A673 (cell line): ENCODE measurements at regions not wholly inside any gene's neighbourhood (a gene's known extent, or its start where the extent isn't known, plus 50 kb on each side); places are given as distances from the start of the nearest gene placed in this dataset.

Source experiments
- BruUV-seq: library from RNA; stranded (reverse); fragments of 400-500 nt; replicated peaks from 2 replicates; lab custom pipeline; 2021; lab: Mats Ljungman, UMichigan
- CTCF ChIA-PET: fragments of 300-600 bp; sonication (Branson Sonifier 250); formaldehyde crosslinking; loops from one replicate; lab custom pipeline; 2022; ENCODE audit warnings: antibody characterized with exemption; lab: Charles Lee
- POLR2A ChIA-PET: fragments of 300-600 bp; sonication (Branson Sonifier 250); formaldehyde crosslinking; loops from one replicate; lab custom pipeline; 2022; ENCODE audit warnings: antibody characterized with exemption; ENCODE audit not compliant: low non-redundant PET; lab: Charles Lee
- DNase-seq: peaks from one replicate; pipeline ENCODE4 v3.0.0-alpha.2; 2015; ENCODE audit warnings: low spot score
- H3K27ac ChIP-seq: fragments of 200-600 bp; sonication (generic); 2 replicates; pipeline ENCODE4 v1.5.1; 2016; ENCODE audit warnings: mixed run types, low read depth, mild to moderate bottlenecking, mixed read lengths, antibody characterized with exemption, low read length; ENCODE audit not compliant: poor library complexity, severe bottlenecking
- H3K27me3 ChIP-seq: fragments of 200-600 bp; sonication (generic); replicated peaks from 2 replicates; pipeline ENCODE4 v1.6.1; 2017; ENCODE audit warnings: mixed run types, low read depth, mild to moderate bottlenecking, mixed read lengths, antibody characterized with exemption, low read length; ENCODE audit not compliant: insufficient read depth, poor library complexity
- H3K36me3 ChIP-seq: fragments of 200-600 bp; sonication (generic); 2 replicates; pipeline ENCODE4 v1.6.1; 2016; ENCODE audit warnings: mixed run types, mild to moderate bottlenecking, mixed read lengths, antibody characterized with exemption, low read length; ENCODE audit not compliant: insufficient read depth, poor library complexity, severe bottlenecking
- H3K4me1 ChIP-seq: fragments of 200-600 bp; sonication (generic); 2 replicates; pipeline ENCODE4 v1.6.1; 2017; ENCODE audit warnings: mixed run types, mild to moderate bottlenecking, mixed read lengths, antibody characterized with exemption, low read length; ENCODE audit not compliant: insufficient read depth, poor library complexity, severe bottlenecking
- H3K4me3 ChIP-seq: fragments of 200-600 bp; sonication (generic); 2 replicates; pipeline ENCODE4 v1.5.1; 2016; ENCODE audit warnings: low read depth, mixed run types, mild to moderate bottlenecking, mixed read lengths, low read length; ENCODE audit not compliant: poor library complexity, severe bottlenecking
- H3K9me3 ChIP-seq: fragments of 200-600 bp; sonication (generic); 2 replicates; pipeline ENCODE4 v1.6.1; 2016; ENCODE audit warnings: mixed run types, low read depth, mild to moderate bottlenecking, mixed read lengths, antibody characterized with exemption, low read length; ENCODE audit not compliant: poor library complexity, severe bottlenecking
- EZH2 ChIP-seq: fragments of 200-600 bp; sonication (generic); IDR thresholded peaks from 2 replicates; pipeline ENCODE4 v1.6.1; 2017; ENCODE audit warnings: borderline replicate concordance, low read depth, mild to moderate bottlenecking, mixed read lengths, antibody characterized with exemption, low read length; ENCODE audit not compliant: poor library complexity, severe bottlenecking
- intact Hi-C: fragments of 100-400 bp; cut with micrococcal nuclease; formaldehyde crosslinking; loops from one replicate; pipeline ENCODE4 v1.10.0; 2022; ENCODE audit not compliant: unreplicated experiment
- TF ChIP-seq, protein P1 (sequence below): fragments of 300-800, 200-600 bp; sonication (generic); conservative IDR thresholded peaks from 2 replicates; pipeline ENCODE4 v1.5.1; 2017; ENCODE audit warnings: low read depth, mild to moderate bottlenecking, antibody characterized with exemption, low read length, moderate library complexity, mixed read lengths

DNA sequence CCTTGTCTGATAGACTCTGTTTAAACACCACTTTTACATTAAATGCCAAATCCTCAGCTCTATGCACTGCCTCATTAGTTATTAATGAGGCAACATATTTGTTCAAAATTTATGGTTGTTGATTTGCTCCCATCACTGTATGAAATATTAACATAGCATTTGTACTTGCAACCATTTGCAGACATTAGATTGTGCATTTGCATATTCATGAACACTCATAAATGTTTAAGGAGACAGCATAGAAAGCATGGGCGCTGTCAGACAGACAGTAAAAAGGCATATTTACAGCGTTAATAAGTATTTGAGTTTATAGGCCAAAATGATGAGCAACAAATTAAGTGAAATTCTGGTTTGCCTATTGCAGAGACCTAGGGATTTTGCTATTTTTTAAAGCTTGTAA lies 502.3 kb downstream of the TXNL1 start:
- H3K4me3 ChIP-seq = no peak overlapping the region
- no peaks in the 10 kb centered on the region for H3K4me1 ChIP-seq
- ChIA-PET CTCF (no interaction called here), POLR2A (no interaction called here)
- no TSS peak for BruUV-seq
- no peaks in the 10 kb centered on the region for H3K36me3 ChIP-seq
- TF ChIP-seq, protein P1, sequence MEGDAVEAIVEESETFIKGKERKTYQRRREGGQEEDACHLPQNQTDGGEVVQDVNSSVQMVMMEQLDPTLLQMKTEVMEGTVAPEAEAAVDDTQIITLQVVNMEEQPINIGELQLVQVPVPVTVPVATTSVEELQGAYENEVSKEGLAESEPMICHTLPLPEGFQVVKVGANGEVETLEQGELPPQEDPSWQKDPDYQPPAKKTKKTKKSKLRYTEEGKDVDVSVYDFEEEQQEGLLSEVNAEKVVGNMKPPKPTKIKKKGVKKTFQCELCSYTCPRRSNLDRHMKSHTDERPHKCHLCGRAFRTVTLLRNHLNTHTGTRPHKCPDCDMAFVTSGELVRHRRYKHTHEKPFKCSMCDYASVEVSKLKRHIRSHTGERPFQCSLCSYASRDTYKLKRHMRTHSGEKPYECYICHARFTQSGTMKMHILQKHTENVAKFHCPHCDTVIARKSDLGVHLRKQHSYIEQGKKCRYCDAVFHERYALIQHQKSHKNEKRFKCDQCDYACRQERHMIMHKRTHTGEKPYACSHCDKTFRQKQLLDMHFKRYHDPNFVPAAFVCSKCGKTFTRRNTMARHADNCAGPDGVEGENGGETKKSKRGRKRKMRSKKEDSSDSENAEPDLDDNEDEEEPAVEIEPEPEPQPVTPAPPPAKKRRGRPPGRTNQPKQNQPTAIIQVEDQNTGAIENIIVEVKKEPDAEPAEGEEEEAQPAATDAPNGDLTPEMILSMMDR = no peak
- no peak for DNase-seq
- intact Hi-C loops = loop anchor here (10.0 kb wide), 1 partner anchor 59 kb away; no protein-coding TSS in a partner anchor
- H3K9me3 ChIP-seq = no peaks in the 10 kb centered on the region
- no peaks in the 10 kb centered on the region for H3K27me3 ChIP-seq
- no peak overlapping the region for H3K27ac ChIP-seq

DNA sequence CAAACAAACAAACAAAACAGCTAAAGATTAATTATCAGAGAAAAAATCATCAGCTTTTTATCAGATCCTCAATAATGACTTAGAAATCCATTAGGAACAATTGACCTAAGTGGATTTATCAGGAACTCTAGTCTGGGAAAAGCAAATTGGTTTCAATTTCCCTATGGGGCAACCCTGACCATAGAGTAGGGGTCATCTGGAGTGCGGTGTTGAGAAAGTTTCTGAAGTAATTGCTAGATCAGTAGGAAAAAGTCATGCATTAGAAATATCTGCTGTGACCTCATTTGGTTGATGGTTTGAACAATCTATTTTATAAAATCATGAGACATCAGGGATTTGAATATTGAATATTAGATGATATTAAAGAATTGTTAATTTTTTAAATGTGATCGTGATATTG lies 507.9 kb downstream of the TXNL1 start:
- TF ChIP-seq, protein P1 = no peak
- no peak for TF ChIP-seq EZH2
- intact Hi-C loops = loop anchor here (10.0 kb wide), 1 partner anchor 64 kb away; no protein-coding TSS in a partner anchor
- Histone ChIP-seq H3K4me3 (no peak overlapping the region), H3K27me3 (no peaks in the 10 kb centered on the region), H3K9me3 (no peaks in the 10 kb centered on the region), H3K27ac (no peak overlapping the region), H3K4me1 (no peaks in the 10 kb centered on the region), H3K36me3 (no peaks in the 10 kb centered on the region)
- DNase-seq = no peak
- CTCF ChIA-PET = no interaction called here
- POLR2A ChIA-PET = no interaction called here
- BruUV-seq = no TSS peak

DNA sequence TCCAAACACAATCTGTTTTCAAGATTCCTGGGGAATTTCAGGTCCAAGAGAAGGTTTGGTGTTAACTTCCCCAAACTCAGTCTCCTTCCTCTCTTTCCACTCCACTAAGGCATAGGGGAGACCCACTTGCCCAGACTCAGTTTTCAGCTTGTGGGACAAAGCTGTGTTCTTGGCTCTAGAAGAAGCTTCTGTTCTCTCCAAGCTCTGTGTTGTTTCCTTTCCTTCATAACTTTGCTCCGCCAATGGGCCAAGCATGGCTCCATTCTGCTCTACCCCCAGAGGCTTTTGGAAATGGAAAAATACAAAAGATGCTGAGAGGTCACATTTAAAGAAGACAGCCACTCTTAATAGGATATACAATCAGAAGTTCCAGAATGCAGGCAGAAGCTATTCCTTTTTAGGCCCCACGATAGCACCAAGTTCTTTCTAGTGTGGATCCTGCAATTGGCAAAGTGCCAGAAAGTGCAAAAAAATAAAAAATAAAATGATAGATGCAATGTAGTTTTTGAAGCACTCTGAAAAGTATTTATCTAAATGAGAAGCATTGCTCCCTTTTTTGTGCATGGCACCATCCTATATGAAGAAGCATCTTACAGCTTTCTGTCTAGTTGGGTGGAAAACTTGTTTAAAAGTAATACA lies 510.1 kb downstream of the TXNL1 start:
- TF ChIP-seq EZH2 = no peak
- TF ChIP-seq, protein P1 = no peak
- no peaks in the 10 kb centered on the region for H3K27me3 ChIP-seq
- no peak for DNase-seq
- CTCF ChIA-PET = no interaction called here
- POLR2A ChIA-PET = no interaction called here
- BruUV-seq = no TSS peak
- no peak overlapping the region for H3K27ac ChIP-seq
- H3K36me3 ChIP-seq = no peaks in the 10 kb centered on the region
- no peaks in the 10 kb centered on the region for H3K9me3 ChIP-seq
- intact Hi-C loops = no loop called here
- no peak overlapping the region for H3K4me3 ChIP-seq
- H3K4me1 ChIP-seq = no peaks in the 10 kb centered on the region
